ENCODE measurements at regions not wholly inside any gene's neighbourhood (a gene's known extent, or its start where the extent isn't known, plus 50 kb on each side); places are given as distances from the start of the nearest gene placed in this dataset.

GRCh38 chr18:37663446-37663845, 97.8 kb upstream of the CELF4 start:
- Histone ChIP-seq H3K4me3 (no peak overlapping the region), H3K36me3 (no peaks in the 10 kb centered on the region), H3K9me3 (no peaks in the 10 kb centered on the region), H3K27me3 (no peaks in the 10 kb centered on the region), H3K27ac (no peak overlapping the region), H3K4me1 (no peaks in the 10 kb centered on the region)
- DNase-seq: no peak
- TF ChIP-seq POLR2A (IDR thresholded peaks at IDR 0.05) (no peak), EP300 (IDR thresholded peaks at IDR 0.05) (no peak), CTCF (IDR thresholded peaks at IDR 0.05) (no peak), POLR2AphosphoS5 (IDR thresholded peaks at IDR 0.05) (no peak)
- no peak for ATAC-seq (ENCODE audit: low FRiP score in 2 of 2)
- 73 to 80% methylated on average over 2 of the region's 2 CpGs for WGBS, 2 donors

- Histone ChIP-seq H3K4me3 (no peak overlapping the region), H3K27me3 (no peaks in the 10 kb centered on the region), H3K27ac (no peak overlapping the region), H3K9me3 (no peaks in the 10 kb centered on the region), H3K4me1 (no peaks in the 10 kb centered on the region), H3K36me3 (no peaks in the 10 kb centered on the region)
- no peak for ATAC-seq (ENCODE audit: low FRiP score in 2 of 2)
- WGBS, 2 donors: 87 to 90% methylated on average over 13 of the region's 13 CpGs
- TF ChIP-seq POLR2A (IDR thresholded peaks at IDR 0.05) (no peak), EP300 (IDR thresholded peaks at IDR 0.05) (no peak)
- DNase-seq: no peak
These were observed 97.1 kb upstream of the CELF4 start for GRCh38 chr18:37662546-37663339.

GRCh38 chr18:37662099-37662498, 96.5 kb upstream of the CELF4 start:
- no peak for DNase-seq
- H3K36me3 ChIP-seq: no peaks in the 10 kb centered on the region
- no peak overlapping the region for H3K27ac ChIP-seq
- TF ChIP-seq CTCF (IDR thresholded peaks at IDR 0.05) (no peak), POLR2A (IDR thresholded peaks at IDR 0.05) (no peak), EP300 (IDR thresholded peaks at IDR 0.05) (no peak), POLR2AphosphoS5 (IDR thresholded peaks at IDR 0.05) (no peak)
- H3K9me3 ChIP-seq: no peaks in the 10 kb centered on the region
- no peak for ATAC-seq (ENCODE audit: low FRiP score in 2 of 2)
- H3K4me3 ChIP-seq: no peak overlapping the region
- no peaks in the 10 kb centered on the region for H3K27me3 ChIP-seq
- WGBS, 2 donors: 82 to 85% methylated on average over 3 of the region's 3 CpGs
- H3K4me1 ChIP-seq: no peaks in the 10 kb centered on the region

GRCh38 chr18:37661478-37661877, 95.9 kb upstream of the CELF4 start:
- DNase-seq: no peak
- Histone ChIP-seq H3K27ac (no peak overlapping the region), H3K27me3 (no peaks in the 10 kb centered on the region), H3K36me3 (no peaks in the 10 kb centered on the region), H3K4me3 (no peak overlapping the region), H3K4me1 (no peaks in the 10 kb centered on the region), H3K9me3 (no peaks in the 10 kb centered on the region)
- TF ChIP-seq CTCF (IDR thresholded peaks at IDR 0.05) (no peak), POLR2A (IDR thresholded peaks at IDR 0.05) (no peak), EP300 (IDR thresholded peaks at IDR 0.05) (no peak), POLR2AphosphoS5 (IDR thresholded peaks at IDR 0.05) (no peak)
- no peak for ATAC-seq (ENCODE audit: low FRiP score in 2 of 2)
- 96 to 98% methylated on average over 3 to 4 of the region's 4 CpGs for WGBS, 2 donors

- Histone ChIP-seq H3K9me3 (no peaks in the 10 kb centered on the region), H3K27ac (no peak overlapping the region), H3K36me3 (no peaks in the 10 kb centered on the region), H3K4me1 (no peaks in the 10 kb centered on the region), H3K27me3 (no peaks in the 10 kb centered on the region), H3K4me3 (no peak overlapping the region)
- WGBS, 2 donors: 83 to 87% methylated on average over 4 of the region's 4 CpGs
- ATAC-seq (ENCODE audit: low FRiP score in 2 of 2) (peak in 1 of 2 donors; percentile 21), DNase-seq (peak in 1 of 2 donors; percentile 2)
- no peak for TF ChIP-seq POLR2A (IDR thresholded peaks at IDR 0.05)
- TF ChIP-seq CTCF (IDR thresholded peaks at IDR 0.05): no peak
- TF ChIP-seq EP300 (IDR thresholded peaks at IDR 0.05): no peak
- TF ChIP-seq POLR2AphosphoS5 (IDR thresholded peaks at IDR 0.05): no peak
These were observed 95.5 kb upstream of the CELF4 start for GRCh38 chr18:37661061-37661460.
